ENCODE measurements at regions not wholly inside any gene's neighbourhood (a gene's known extent, or its start where the extent isn't known, plus 50 kb on each side); places are given as distances from the start of the nearest gene placed in this dataset.
"Not testable (repeated sequence)": the region's sequence is repeated elsewhere in the genome, so short reads cannot be mapped to it uniquely, and the experiment has no call there.

DNA sequence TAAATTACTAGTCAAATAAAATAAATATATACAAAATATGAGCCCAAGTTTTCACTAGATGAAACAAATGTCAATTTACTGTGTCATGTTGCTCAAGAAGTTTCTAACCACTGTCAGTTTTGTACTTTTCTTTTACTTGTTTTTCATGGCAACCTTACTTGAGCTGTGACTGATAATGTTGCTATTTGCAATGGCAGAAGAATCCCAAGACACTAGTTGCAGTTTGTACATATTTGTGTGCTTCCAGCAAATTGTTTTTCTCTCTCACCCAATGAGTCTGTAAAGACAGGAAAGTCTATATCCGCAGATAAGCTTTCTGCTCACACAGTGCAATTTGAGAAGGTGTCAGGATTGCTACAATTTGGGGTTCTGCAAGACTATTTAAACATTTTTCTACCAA lies 338.6 kb upstream of the PCSK5 start:
- DNase-seq, result no peak

DNA sequence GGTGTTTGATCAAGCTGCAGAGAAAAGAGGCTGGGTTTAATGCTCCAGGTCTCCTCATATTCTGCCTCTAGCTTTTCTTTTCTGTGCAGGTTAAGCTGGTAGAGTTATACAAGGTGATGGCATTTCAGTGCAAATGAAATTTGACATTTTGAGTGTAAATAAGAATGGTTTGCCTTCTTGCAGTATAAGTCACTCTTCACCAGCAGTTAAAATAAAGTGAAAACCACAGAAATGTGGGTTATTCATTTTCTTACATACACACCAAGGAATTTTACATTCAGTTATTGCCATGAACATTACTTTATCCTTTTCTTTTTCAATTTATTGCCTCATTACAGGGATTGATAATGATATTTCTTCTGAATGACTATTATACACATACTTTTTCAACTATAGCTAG lies 337.5 kb upstream of the PCSK5 start:
- DNase-seq, result no peak

DNA sequence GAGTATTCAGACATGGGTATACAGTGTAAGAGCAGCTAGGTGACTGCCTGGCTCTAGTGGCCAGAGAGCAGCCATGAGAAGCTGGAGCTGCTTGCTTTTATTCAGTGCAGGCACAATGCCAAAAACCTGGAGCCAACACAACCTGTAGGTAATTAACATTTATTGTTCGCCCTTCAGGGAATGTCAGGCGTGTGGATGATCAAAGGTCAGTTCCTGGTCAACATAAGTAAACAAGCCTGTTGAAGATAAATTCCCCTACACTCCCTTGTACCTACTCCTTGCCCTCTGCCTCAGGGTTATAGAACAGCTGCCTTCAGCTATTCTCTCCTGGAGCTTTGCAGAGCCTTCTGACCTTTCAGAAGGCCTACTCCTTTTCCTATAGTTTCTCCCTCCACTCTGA lies 323.7 kb upstream of the PCSK5 start:
- not testable (repeated sequence) for DNase-seq

DNA sequence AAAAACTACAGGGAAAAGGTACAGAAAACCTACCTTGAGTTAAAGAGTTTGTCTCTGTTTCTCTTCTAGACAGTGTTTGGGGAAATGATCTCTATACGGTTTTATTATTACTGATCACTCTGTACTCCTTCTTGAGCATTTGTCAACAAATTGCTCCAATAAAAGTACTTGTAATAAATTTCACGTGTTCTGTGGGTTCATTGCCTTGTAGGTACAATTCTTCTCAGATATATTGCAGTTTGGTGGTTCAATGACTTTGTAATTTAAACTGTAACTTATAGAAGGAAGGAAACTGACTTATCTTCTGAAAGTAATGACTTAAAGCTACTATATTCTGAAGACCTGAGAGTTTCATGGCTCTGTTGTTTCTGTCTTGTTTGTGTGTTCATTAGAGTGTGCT lies 319.9 kb upstream of the PCSK5 start:
- DNase-seq, result no peak

DNA sequence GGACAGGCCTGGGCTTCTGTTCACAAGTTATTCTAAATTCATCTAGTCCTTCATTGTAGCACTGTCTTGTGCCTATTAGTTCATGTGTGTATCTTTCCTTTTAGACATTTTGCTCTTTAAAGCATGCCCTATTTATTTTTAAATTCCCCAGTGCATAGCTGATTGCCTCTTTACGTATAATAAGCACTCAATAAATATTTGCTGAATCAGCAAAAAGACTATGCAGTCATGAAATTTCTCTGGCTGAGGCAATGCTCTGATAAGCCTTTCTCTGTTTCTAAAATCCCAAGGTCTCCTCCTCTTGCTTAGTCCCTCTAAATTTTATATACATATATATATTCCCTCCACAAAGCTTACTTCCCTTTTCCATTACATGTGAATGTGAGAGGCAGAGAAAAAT lies 315.9 kb upstream of the PCSK5 start:
- no peak for DNase-seq

DNA sequence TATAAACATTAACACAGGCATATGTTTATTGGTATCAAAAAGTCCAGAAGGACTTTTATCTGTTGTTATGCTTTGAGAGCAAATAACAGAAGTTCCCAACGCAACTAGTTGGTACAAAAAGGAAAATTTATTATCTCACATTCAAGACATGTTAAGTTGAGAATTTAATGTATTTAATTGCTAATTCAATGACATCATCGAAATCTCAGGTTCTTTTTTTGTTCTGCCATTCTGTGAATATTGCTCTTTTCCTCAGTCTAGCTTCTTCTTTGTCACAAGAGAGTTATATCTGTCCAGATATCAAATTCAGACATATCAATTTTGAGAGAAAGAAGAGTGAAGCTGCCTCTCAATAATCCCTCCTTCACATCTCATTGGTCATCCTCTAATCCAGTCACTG lies 307.6 kb upstream of the PCSK5 start:
- no peak for DNase-seq

DNA sequence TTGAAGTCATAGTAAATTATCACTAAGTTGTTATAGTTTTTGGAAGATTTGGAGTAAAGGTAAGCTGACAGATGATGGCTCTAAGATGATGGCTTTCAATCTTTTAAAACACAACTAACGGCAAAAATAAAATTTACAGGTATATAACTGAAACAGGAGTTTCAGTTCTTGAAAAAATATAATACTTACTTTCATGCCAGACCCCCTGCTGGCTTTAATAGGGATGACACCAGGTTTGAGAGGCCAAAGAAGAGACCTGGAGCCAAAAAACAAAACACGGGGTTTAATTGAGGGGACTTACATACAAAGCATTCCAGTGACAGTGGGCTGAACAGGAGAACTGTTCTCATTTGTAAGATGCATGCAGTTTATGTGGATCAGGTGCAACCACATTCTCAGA lies 301.7 kb upstream of the PCSK5 start:
- no peak for DNase-seq

DNA sequence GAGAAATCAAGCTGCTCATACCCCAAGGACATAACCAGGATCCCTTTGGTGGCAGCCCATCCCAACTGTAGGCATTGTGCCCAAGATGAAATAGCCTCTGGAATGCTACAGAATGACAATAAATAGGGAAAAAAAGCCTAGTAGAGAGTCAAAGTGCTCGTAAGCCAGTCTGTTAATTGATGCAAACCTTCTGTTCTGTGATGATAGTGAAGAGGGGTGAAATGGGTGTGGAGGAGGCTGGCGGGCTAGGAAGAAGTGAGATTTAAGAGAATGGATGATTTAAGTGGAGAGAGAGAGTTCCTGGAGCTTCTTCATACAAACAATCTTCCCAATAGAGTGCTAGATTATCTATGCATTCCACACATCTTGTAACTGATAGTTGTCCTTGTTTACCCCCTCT lies 301.0 kb upstream of the PCSK5 start:
- no peak for DNase-seq

DNA sequence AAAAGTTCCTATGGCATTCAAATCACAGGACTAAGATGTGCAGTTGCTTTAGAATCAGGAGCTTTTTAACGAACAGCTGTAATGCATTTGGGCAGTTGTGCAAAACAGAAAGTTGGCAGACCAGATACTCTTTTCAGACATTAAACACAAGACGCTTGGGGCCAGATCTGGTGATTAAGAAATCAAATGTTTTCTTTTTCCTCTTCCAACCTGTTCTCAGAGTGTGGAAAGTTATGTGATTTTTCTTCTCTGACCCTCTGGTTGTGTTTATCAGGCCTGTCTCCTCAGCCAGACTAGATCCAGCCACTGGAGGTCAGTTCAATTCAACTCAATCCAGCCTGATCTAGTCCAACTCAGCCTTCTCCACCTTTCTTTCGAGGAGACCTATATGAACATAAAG lies 298.5 kb upstream of the PCSK5 start:
- DNase-seq, result no peak

DNA sequence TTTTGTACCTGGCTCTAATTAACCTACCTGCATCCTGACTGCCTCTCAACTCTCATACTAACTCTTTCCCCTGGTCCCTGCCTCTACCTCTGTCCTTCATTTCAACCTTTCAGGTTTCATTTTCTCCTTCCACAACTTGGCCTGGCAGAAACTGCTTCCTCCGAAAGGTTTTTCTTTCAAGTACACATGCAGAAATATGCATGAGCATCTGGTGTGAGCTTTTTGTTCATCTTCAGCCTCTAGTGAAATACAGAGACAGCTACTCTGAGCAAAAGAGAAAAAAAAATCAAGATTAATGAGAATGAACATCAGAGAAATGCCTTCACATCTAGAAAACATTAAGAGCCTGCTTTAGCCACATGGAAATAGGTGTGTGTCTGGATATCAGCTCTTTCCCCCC lies 297.9 kb upstream of the PCSK5 start:
- DNase-seq, result no peak

DNA sequence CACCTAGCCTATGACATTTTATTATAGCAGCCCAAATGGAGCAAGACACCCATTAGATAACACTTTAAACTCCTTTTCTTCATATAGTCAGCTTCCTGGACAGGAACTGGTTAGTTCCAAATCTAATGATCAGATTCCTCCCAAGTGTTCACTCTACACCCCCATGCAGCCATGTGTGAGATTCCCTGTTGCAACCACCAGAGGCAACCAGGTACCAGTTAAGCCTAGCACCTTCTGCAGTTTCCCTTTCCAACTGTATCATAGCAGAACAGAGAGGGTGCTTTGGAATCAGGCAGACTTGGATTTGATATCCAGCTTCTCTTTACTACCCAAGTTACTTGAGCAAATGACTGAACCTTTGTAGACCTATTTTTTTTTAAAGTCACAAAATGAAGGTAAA lies 296.6 kb upstream of the PCSK5 start:
- no peak for DNase-seq

DNA sequence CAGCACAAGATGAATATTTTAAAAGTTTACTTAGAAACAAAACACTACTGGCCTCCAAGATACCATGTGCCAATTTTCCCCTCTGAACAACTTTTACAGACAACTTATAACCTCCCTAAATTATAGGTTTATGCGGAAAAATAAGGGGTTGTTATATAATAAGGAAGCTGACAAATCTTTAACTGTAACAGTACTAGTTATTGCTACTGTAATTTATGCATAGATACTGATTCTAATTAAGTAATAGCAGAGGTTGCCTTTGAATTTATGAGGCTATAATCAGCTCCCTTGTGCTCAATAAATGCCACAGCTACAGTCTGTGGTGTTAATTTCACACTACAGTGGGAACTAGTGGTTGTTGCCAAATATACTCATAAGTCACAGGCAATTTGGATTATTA lies 291.3 kb upstream of the PCSK5 start:
- no peak for DNase-seq

DNA sequence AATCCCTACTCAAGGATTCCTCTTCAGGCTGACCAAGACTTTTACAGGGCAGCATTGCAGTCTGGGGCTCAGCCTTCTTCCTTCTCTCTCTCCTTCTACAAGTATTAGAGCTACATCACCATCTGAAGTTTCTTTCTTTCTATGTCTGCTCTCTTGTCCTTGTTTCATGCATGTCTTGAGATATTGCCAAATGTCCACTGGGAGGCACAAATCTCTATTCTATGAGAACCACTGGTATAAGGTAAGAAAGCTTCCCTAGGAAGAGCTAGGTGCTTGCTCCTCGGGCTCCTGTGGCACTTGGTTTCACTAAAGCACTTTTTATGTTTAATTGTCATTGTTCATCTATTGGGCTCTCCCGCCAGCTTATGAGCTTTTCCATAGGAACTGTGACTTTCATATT lies 289.2 kb upstream of the PCSK5 start:
- DNase-seq, result no peak

DNA sequence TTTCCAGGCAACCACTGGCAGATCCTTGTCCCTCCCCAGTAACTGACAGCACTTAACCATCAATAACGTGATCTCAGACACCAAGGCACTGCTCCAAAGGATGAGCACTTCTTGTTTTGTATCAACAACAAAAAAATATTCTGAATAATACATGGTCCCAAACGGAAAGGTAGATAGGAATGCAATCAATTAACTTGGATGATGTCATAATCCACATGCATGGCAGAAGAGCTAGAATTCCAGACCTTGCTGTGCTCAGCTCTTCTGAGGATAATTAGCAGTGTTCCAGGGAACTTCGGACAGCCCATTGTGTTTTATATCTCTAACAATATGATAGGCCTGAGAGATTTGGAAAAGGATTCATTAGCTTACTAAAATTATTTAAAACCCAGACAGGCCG lies 288.4 kb upstream of the PCSK5 start:
- no peak for DNase-seq

DNA sequence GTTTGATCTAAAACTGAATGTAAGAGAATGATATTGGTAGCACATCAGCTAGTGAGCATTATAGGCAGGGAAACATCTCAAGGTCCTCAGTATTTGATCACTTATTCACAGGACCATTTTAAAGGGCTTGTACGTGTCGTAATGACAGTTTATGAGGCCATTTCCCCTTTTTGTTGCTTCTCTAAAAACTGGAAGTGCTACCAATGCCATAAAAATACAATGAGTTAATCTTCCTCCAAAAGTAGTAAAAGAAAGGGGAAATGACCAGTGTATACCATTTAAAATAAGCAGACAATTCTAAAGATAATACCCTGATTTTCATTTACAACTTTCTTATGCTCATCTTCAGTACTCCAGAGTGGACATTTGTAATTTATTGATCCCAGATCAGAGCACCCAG lies 285.8 kb upstream of the PCSK5 start:
- no peak for DNase-seq

DNA sequence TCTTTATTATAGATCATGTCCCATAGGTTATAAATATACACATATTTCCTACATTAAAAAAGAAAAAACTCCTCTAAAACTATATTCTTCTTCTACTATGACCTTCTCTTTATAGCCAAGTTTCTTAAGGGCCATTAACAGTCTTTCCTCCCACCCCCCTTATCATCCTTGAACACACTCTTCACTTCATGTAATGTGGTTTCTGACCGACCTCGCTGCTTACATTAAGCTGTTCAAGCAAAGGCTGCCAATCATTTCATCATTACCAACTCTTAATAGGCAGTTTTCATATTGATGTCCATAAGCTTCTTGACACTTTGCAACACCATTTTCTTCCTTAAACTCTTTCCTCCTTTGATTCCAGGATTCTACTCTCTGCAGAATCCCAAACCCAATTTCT lies 283.0 kb upstream of the PCSK5 start:
- no peak for DNase-seq

DNA sequence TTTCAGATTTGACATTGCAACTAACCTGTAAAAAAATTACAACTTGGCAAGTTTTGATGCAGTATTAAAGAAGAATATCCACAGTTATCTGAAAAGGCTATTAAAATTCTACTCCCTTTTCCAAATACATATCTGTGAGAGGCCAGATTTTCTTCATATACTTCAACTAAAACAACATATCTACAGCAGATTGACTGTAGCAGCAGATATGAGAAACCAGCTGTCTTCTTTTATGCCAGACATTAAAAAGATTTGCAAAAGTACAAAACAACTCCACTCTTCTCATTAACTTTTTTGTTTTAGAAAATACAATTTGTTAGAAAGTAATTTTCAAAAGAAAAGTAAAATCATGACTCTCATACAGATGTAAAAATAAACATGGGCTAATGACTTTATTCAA lies 281.1 kb upstream of the PCSK5 start:
- no peak for DNase-seq

DNA sequence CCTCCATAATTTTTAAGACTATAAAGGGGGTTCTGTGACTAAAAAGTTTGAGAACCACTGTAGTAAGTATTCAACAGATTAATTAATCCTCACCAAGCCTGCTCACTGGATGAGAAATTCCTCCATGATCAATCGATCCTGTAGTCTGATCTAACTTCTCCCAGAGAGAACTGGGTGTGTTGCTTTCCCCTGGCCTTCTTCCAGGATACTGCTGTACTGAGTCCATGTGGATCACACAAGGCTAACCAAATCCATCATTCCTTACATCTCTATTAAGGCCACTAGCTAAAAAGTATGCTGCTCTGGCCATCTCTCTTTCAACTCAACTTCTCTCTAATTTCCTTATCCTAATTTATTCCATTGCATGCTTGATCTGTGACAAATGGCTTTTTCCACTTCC lies 280.2 kb upstream of the PCSK5 start:
- DNase-seq, result no peak

DNA sequence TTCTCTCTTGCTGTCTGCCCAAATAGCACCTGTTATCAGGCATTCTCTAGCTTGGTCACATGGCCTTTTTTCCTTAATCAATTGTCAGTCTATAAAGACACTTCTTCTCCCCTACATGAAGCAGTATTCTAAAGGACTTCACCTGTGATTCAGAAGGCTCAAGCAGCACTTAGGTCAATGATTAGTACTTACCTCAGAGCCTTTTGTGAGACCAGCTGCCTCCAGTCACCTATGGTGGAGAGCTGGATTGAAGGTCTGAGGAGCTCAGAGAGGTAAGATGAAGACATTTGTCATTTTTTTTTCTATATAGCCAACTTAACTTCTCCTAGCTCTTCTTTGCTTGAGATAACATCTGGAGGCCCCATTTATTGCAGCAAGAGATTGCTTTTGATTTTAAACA lies 278.3 kb upstream of the PCSK5 start:
- no peak for DNase-seq

DNA sequence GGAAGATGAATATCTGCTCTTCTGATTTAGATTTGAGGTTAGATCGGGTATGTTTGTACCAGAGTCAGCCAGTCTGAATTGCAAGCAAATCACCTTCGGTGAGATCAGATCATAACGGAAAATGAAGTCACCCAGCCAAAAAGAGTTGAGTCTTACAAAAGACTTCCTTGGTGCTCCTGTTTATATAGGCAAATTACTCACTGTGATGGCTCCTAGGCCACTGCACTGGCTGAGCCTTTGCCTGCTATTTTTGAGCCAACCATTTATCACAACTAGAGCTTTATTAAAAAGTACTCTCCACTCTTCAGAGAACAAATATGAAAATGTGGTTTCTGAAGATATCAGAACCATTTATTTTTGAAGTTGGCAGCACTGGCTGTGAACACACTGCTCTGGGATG lies 277.7 kb upstream of the PCSK5 start:
- no peak for DNase-seq

DNA sequence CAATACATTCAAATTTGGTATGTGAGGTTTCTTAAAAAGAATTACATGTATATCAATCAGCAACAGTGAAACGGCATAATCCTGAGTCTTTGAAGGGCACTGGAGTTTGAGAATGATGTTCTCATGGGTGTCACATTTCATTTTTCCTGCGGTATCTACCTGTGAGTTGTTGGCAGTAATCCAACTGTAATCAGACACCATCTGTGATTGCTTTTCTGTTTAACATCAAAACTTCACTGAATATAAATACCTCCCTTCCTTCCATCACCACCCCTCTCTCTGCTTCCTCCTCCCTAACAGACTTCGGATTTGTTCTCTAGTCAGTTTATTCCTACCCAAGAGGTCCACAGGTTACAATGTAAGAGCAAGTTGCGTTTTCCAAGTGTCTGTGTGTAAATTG lies 275.2 kb upstream of the PCSK5 start:
- no peak for DNase-seq

DNA sequence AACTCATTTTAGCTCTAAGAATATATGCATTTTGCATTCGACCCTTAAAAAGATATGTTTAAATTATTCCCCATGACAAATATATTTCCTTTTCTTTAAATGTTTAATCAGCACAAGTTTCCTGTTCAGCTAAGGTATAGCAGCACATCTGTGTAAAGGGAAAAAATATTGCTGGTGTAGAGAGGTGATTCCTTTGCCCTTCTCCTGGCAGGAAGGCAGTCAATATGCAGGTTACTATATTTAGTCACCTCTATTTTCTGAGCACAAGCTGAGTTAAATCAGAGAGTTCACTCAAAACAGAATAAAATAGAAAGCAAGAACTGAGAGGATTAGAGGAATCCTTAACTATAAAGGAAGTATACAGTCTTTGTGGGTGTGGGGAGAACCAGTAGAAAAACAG lies 274.4 kb upstream of the PCSK5 start:
- DNase-seq, result no peak

DNA sequence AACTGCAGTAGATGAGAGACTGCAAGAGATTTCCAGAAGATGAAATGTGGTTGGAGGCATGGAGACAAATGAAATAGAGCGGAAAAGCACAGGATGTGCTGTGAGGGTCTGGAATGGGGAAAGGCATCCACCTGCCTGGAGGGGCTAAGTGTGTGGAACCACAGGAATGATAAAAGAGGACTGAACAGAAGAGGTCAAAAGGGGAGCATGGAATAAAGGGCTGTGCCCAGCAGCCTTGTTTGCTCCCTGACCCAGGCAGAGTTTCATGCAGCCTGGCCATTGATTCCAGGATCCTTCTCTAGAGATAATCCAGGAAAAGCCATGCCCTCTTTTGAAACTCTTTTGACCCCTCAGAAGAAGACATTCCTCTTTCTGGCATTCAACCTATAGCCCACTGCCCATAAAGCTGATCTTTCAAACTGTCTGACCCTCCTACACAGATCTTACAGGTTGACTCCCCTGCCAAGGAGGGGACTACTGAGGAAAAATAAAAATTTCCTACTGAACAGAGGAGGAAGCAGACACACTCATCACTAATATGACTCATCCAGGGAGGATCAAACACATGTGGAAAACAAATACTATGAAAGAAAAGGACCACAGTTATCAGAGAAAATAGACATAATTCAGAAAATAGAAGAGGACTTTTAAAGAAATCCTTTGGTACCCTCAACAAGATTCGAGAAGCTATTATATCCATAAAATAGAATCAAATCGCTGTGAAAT lies 273.5 kb upstream of the PCSK5 start:
- DNase-seq, result no peak

DNA sequence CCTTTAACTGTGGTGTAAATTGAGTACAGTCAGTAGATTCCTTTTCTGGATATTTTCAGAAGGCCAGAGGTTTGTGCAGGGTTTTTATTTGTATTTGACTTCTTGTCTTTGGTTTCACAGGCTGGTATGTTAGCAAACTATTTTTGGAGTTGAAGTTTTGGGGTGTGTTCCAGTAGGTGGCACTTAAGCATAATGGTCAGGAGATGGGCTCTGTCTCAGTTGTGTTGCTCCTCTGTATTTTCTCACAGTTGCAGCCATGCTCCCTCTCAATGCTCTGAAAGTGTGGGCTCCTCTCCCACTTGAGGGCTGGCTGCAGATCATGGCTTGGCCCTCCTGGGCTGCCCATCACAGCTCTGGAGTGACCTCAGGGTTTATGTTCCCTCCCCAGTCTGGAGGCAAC lies 267.0 kb upstream of the PCSK5 start:
- DNase-seq, result no peak

DNA sequence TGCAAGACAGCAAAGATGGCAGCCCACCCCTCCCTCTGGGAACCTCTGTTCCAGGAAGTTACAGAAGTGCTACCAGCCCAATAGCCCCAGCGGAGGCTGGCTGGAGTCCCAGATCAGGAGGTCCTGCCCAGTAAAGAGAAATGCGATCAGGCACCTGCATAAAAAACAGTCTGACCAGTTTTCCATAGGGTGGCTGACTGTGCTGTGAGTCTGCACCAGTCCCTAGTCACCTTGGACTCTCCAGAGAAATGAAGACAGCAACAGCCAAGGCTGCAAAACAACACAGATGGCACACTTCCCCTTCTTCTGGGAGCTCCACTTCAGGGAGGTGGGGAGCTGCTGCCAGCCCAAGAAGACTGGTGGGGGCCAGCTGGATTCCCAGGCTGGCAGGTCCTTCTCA lies 265.5 kb upstream of the PCSK5 start:
- DNase-seq, result no peak

DNA sequence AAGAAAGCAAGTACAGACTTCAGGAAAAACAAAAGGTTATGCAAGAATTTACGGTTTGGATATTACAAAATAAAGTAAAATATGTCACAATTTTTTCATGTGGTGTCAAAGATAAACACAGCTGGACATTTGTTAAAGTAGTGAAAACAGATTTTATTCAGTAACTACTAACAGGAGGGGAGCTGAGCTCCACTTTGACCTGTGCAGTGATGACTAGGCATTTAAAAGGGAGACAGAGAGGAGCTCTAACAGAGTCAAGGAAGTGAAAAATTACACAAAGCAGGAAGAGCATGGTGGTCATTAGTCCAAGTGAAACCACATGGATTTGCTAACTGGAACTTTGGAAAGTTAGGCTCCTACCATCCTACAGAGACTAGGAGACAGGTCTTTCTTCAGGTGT lies 263.6 kb upstream of the PCSK5 start:
- no peak for DNase-seq
